Esophagus squamous epithelium (tissue), 5 donors: ENCODE measurements at regions not wholly inside any gene's neighbourhood (a gene's known extent, or its start where the extent isn't known, plus 50 kb on each side); places are given as distances from the start of the nearest gene placed in this dataset.
"Not testable (repeated sequence)": the region's sequence is repeated elsewhere in the genome, so short reads cannot be mapped to it uniquely, and the experiment has no call there.

Source experiments
- DNase-seq: peaks from one replicate; lab custom pipeline; 2025; lab: John Stamatoyannopoulos, UW
- H3K27ac ChIP-seq, 4 donors: fragments of 200-600 bp; sonication (generic); one replicate each; pipeline ENCODE4 v1.5.1; 2016 to 2019; ENCODE audit warnings: mild to moderate bottlenecking in 1 of 4
- H3K27me3 ChIP-seq, 4 donors: fragments of 200-600 bp; sonication (generic); 1 replicate in 3 of 4; 2 replicates in 1 of 4; pipeline versions ENCODE4 v1.5.1 to v1.6.0; 2017 to 2021; ENCODE audit warnings: antibody characterized with exemption in 1 of 4
- H3K36me3 ChIP-seq, 3 donors: fragments of 200-600 bp; sonication (generic); one replicate each; pipeline ENCODE4 v1.5.1; 2016 to 2019
- H3K4me1 ChIP-seq, 3 donors: fragments of 200-600 bp; sonication (generic); one replicate each; pipeline ENCODE4 v1.5.1; 2017 to 2019
- H3K4me3 ChIP-seq, 4 donors: fragments of 200-600 bp; sonication (generic); 1 replicate in 3 of 4; 2 replicates in 1 of 4; pipeline ENCODE4 v1.5.1; 2016 to 2019; ENCODE audit warnings: mild to moderate bottlenecking in 2 of 4, moderate library complexity in 1 of 4
- H3K9me3 ChIP-seq, 3 donors: fragments of 200-600 bp; sonication (generic); one replicate each; pipeline ENCODE4 v1.5.1; 2016 to 2019
- POLR2A ChIP-seq, 4 donors: fragments of 450-650 bp; IDR thresholded peaks; one replicate each; pipeline ENCODE4 v1.6.1; 2017; ENCODE audit warnings: antibody characterized with exemption in 4 of 4, mild to moderate bottlenecking in 4 of 4, moderate library complexity in 3 of 4
- WGBS, 2 donors: methylation state at CpG; one replicate each; pipeline ENCODE4 v1.1.5; 2018; 5-methylcytosine and 5-hydroxymethylcytosine counted together
- intact Hi-C: fragments of 100-400 bp; cut with DNase I; formaldehyde crosslinking; loops from one replicate; pipeline ENCODE4 v1.15.0; 2022
- TF ChIP-seq, protein P1 (sequence below), 6 experiments: fragments of 450-650 bp in 4 of 6; fragments of 200-600 bp in 2 of 6; sonication (generic) in 2 of 6; IDR thresholded peaks; one replicate each; pipeline ENCODE4 v1.5.1; 2016 to 2019; ENCODE audit warnings: antibody characterized with exemption in 6 of 6, mild to moderate bottlenecking in 4 of 6, moderate library complexity in 4 of 6
- donor health status: DM: yes; HTN: yes; CAD: no.

DNA sequence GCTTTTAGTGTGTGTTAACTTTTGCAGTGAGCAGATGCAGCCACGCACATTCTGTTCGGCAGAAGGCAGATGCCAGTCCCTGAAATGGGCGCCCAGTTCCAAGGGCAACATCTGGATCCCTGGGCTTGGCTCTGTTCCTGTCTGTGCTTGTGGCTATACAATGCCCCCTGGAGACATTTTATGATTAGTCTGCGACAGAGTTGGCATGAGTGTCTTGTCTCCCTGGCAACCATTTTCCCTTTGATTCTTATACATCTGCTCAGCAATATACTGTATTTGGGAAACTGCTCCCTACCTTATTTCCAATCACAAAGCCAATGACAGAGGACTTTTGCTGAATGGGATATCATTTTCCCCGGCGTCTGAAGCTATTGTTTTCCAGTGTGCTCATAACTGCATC lies 1629.5 kb upstream of the GOT2 start:
- H3K4me3 ChIP-seq: no peak overlapping the region
- no peak for TF ChIP-seq POLR2A (IDR thresholded peaks at IDR 0.05)
- TF ChIP-seq, protein P1, sequence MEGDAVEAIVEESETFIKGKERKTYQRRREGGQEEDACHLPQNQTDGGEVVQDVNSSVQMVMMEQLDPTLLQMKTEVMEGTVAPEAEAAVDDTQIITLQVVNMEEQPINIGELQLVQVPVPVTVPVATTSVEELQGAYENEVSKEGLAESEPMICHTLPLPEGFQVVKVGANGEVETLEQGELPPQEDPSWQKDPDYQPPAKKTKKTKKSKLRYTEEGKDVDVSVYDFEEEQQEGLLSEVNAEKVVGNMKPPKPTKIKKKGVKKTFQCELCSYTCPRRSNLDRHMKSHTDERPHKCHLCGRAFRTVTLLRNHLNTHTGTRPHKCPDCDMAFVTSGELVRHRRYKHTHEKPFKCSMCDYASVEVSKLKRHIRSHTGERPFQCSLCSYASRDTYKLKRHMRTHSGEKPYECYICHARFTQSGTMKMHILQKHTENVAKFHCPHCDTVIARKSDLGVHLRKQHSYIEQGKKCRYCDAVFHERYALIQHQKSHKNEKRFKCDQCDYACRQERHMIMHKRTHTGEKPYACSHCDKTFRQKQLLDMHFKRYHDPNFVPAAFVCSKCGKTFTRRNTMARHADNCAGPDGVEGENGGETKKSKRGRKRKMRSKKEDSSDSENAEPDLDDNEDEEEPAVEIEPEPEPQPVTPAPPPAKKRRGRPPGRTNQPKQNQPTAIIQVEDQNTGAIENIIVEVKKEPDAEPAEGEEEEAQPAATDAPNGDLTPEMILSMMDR (IDR thresholded peaks at IDR 0.05): no peak
- H3K4me1 ChIP-seq: no peaks in the 10 kb centered on the region
- no peak for DNase-seq
- no peak overlapping the region for H3K27ac ChIP-seq
- 57 to 71% methylated on average over 6 of the region's 6 CpGs for WGBS, 2 donors
- intact Hi-C loops: no loop called here
- H3K27me3 ChIP-seq: no peaks in the 10 kb centered on the region
- no peaks in the 10 kb centered on the region for H3K9me3 ChIP-seq
- H3K36me3 ChIP-seq: no peaks in the 10 kb centered on the region

DNA sequence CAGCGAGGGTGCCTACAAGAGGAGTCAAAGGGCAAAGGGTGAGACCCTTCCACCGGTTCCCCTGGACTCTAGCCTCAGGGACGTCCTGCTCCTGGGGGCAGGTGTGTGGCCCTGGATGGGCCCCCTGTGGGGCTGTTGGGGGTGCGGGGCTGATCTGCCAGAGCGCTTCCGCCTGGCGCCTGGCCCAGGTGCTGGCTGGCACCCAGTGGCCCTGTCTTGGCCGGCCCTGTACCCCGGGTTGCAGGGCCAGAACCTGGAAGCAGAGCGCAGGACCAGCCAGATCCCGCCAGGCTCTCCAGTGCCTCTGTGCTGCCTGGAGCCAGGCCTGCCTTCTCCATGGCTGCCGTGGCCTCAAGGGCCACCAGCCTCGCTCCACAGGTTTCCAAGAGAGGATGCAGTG lies 1625.8 kb upstream of the GOT2 start:
- H3K4me3 ChIP-seq, intact Hi-C loops, H3K9me3 ChIP-seq, H3K4me1 ChIP-seq, H3K27ac ChIP-seq, H3K36me3 ChIP-seq, H3K27me3 ChIP-seq, DNase-seq: not testable (repeated sequence)
- WGBS, 2 donors: 80% methylated on average over 2 of the region's 13 CpGs; no CpG with 5 or more reads in 1 of the 2 donors

DNA sequence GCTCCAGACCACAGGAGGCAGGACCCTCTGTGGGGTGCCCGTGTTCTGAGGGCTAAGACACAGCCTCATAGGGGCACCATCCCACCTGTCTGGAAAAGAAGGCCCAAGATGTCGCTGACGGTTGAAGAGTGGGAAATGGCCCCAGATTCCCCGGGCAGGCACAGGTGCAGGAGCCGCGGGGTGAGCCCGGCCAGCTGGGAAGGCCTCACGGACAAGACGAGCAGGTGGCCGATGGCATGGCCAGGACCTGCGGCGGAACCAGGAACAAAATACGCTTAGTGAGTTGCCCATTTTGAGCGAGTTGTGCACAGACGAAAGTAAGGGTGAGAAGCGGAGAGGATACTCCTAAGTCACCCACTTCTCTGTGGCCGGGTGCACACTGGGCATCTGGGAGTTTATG lies 1625.3 kb upstream of the GOT2 start:
- H3K9me3 ChIP-seq, H3K4me3 ChIP-seq, H3K4me1 ChIP-seq, H3K27me3 ChIP-seq, H3K36me3 ChIP-seq, DNase-seq, H3K27ac ChIP-seq, intact Hi-C loops: not testable (repeated sequence)
- 94 to 95% methylated on average over 11 to 14 of the region's 17 CpGs for WGBS, 2 donors

DNA sequence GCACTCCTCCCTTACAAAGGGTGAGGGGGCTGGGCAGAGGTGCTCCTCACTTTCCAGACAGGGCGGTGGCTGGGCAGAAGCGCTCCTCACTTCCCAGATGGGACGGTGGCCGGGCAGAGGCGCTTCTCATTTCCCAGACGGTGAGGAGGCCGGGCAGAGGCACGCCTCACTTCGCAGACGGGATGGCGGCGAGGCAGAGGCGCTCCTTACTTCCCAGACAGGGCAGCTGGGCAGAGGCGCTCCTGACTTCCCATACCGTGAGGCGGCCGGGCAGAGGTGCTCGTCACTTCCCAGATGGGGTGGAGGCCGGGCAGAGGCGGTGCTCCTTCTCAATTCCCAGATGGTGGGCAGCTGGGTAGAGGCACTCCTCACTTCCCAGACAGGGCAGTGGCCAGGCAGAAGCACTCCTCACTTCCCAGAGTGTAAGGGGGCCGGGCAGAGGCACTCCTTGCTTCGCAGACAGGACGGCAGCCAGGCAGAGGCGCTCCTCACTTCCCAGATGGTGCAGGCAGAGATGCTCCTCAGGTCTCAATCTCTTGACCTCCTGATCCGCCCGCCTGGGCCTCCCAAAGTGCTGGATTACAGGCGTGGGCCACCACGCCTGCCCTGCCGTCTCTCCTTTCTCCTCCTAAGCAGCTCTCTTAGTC lies 1623.9 kb upstream of the GOT2 start:
- H3K27ac ChIP-seq, intact Hi-C loops, H3K36me3 ChIP-seq, DNase-seq, H3K27me3 ChIP-seq, H3K4me1 ChIP-seq, H3K9me3 ChIP-seq, H3K4me3 ChIP-seq: not testable (repeated sequence)
- 91% methylated on average over 7 of the region's 29 CpGs; no CpG with 5 or more reads in 1 of the 2 donors for WGBS, 2 donors

DNA sequence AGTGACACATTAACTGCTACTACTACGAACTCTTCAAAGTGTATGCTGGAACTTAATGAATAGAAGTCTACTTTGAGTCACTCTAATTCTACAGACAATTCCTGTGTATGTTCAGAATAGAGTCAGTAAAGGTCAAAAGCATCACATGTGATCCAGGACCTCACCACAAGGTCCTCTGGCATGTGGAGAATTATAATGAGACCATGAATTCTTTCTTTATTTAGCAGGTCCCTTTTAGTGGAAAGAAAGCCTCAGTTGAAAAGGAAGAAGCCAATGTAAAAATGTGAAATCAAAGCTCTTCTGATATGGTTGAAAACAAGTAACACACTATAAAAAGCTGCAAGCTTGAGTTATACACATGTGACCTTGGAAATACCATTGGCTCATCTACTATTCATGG lies 1612.1 kb upstream of the GOT2 start:
- DNase-seq: no peak
- 58 to 76% methylated on average over 1 of the region's 1 CpG for WGBS, 2 donors
- Histone ChIP-seq H3K9me3 (no peaks in the 10 kb centered on the region), H3K27me3 (no peaks in the 10 kb centered on the region), H3K4me1 (no peaks in the 10 kb centered on the region), H3K4me3 (no peak overlapping the region), H3K36me3 (no peaks in the 10 kb centered on the region), H3K27ac (no peak overlapping the region)
- intact Hi-C loops: no loop called here
- no peak for TF ChIP-seq POLR2A (IDR thresholded peaks at IDR 0.05)
- TF ChIP-seq, protein P1 (IDR thresholded peaks at IDR 0.05): no peak

DNA sequence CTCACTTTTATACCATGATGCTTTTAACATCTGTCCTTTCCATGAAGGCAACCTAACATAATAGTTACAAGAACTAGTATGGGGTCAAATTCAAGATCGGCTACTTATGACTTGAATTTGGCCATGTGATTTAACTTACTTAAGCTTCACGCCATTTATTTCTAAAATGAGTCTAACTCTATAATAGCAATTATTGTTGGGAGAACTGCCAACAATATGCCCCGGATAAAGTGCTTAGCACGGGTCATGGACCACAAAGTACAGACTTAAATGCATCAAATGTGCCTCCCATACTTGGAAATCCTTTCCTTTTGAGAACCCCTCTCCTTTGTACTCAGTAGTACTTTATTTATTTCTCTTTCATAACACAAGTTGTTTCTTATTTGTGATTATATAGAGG lies 1603.6 kb upstream of the GOT2 start:
- 45 to 48% methylated on average over 4 of the region's 4 CpGs for WGBS, 2 donors
- H3K36me3 ChIP-seq: no peaks in the 10 kb centered on the region
- no peak overlapping the region for H3K27ac ChIP-seq
- no peaks in the 10 kb centered on the region for H3K9me3 ChIP-seq
- H3K27me3 ChIP-seq: no peaks in the 10 kb centered on the region
- no peak overlapping the region for H3K4me3 ChIP-seq
- no peak for TF ChIP-seq POLR2A (IDR thresholded peaks at IDR 0.05)
- TF ChIP-seq, protein P1 (IDR thresholded peaks at IDR 0.05): no peak
- H3K4me1 ChIP-seq: no peaks in the 10 kb centered on the region
- intact Hi-C loops: no loop called here
- no peak for DNase-seq

DNA sequence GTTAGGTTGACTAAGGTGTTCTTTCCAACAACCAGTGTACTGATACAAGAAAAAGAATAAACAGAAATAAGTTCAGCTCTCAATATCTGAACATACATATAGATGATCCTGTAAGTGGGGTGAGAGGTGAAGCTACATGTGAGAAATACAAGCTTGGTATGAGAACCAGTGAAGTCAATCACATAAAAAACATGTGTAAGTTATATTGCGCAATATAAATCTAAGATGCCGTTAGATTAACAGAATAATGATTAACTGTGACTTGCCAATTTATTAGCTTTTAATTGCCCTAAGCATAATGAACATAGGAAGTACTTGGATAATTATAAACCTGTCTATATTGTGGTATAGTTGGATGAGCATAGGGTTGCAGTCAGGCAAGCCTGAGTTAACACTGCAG lies 1597.1 kb upstream of the GOT2 start:
- Histone ChIP-seq H3K27me3 (no peaks in the 10 kb centered on the region), H3K36me3 (no peaks in the 10 kb centered on the region), H3K4me3 (no peak overlapping the region), H3K9me3 (no peaks in the 10 kb centered on the region), H3K27ac (no peak overlapping the region), H3K4me1 (no peaks in the 10 kb centered on the region)
- intact Hi-C loops: no loop called here
- no peak for TF ChIP-seq POLR2A (IDR thresholded peaks at IDR 0.05)
- TF ChIP-seq, protein P1 (IDR thresholded peaks at IDR 0.05): no peak
- no peak for DNase-seq
- 33 to 44% methylated on average over 2 of the region's 2 CpGs for WGBS, 2 donors
